Activated CD8-positive, alpha-beta T cell treated with anti-CD3 and anti-CD28 coated beads, Interleukin-2, amount 10 ng/mL, durations not matched to agents 7 days and 5 days (primary cell): ENCODE measurements at regions not wholly inside any gene's neighbourhood (a gene's known extent, or its start where the extent isn't known, plus 50 kb on each side); places are given as distances from the start of the nearest gene placed in this dataset.
"Not testable (repeated sequence)": the region's sequence is repeated elsewhere in the genome, so short reads cannot be mapped to it uniquely, and the experiment has no call there.

Experiments
- ATAC-seq: fragments of 150-1000 bp; cut with Tn5 transposase; one replicate; pipeline ENCODE4 v1.10.0; 2021; ENCODE audit warnings: moderate library complexity
- CTCF ChIA-PET: fragments of 350-600 bp; sonication (Branson Sonifier 250); formaldehyde crosslinking; loops from one replicate; lab custom pipeline; 2021; ENCODE audit warnings: antibody characterized with exemption; lab: Charles Lee
- POLR2A ChIA-PET: fragments of 350-600 bp; sonication (Branson Sonifier 250); formaldehyde crosslinking; loops from one replicate; lab custom pipeline; 2021; ENCODE audit warnings: antibody characterized with exemption; lab: Charles Lee
- DNase-seq: peaks from one replicate; pipeline ENCODE4 v3.0.0-alpha.2; 2020
- H3K27ac Mint-ChIP-seq: one replicate; pipeline ENCODE4 v1.8.0; 2021; ENCODE audit warnings: mild to moderate bottlenecking, mixed read lengths
- H3K27me3 Mint-ChIP-seq: one replicate; pipeline ENCODE4 v1.8.0; 2021; ENCODE audit warnings: low read depth, mixed read lengths
- H3K36me3 Mint-ChIP-seq: one replicate; pipeline ENCODE4 v1.8.0; 2021; ENCODE audit warnings: low read depth, mixed read lengths
- H3K4me1 Mint-ChIP-seq: one replicate; pipeline ENCODE4 v1.8.0; 2021; ENCODE audit warnings: low read depth, mixed read lengths
- H3K4me3 Mint-ChIP-seq: one replicate; pipeline ENCODE4 v1.8.0; 2021; ENCODE audit warnings: mild to moderate bottlenecking, mixed read lengths
- H3K9me3 Mint-ChIP-seq: one replicate; pipeline ENCODE4 v1.8.0; 2022; ENCODE audit warnings: mixed read lengths; ENCODE audit not compliant: insufficient read depth

DNA sequence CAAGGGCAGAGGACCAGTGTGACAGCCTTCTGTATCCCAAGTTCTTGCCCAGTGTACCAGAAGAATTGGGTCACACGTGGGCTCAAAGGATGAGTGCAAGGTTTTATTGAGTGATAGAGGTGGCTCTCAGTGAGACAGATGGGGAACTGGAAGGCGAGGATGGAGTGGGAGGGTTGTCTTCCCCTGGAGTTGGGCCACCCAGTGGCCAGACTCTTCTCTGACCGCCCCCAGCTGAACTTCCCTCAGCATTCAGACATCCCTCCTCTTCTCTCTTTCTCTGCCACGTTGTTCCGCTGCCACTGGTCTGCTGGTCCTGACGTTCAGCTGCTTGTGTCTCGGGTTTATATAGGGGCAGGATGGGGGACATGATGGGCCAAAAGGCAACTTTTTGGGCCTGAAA lies 150.1 kb upstream of the IVNS1ABP start:
- POLR2A ChIA-PET, result no interaction called here

DNA sequence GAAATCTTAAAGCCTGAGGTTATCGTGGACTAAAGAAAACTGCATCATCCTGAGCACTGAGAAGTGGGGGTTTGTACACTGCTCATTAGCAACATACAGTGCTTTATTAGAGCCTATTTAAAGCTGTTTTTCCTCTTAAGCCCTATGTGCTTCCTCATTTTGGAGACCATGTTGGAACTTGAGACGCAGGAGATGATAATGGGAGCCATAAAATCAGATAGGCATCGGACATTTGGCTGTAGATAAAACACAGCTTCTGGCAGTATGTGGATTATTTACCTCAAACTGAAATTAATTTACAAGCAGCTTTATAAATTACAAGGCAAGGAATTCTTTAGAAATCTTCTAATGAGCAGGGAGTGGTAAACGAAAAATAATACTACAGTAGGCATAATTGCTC lies 147.7 kb upstream of the IVNS1ABP start:
- H3K27ac Mint-ChIP-seq, result no peak overlapping the region
- CTCF ChIA-PET, result interaction anchor here (1.0 to 1.2 kb wide), 3 partner anchors 12 to 27 kb away, joined by 3 to 4 read pairs (median 3); no protein-coding TSS in a partner anchor
- peaks cover 4% of the 10 kb centered on the region for H3K36me3 Mint-ChIP-seq

More for the DNA sequence above, 150.1 kb upstream of the IVNS1ABP start:
- CTCF ChIA-PET, result no interaction called here
- Mint-ChIP-seq H3K27ac (no peak overlapping the region), H3K36me3 (peaks cover 7% of the 10 kb centered on the region), H3K27me3 (no peaks in the 10 kb centered on the region), H3K4me1 (peaks cover 4% of the 10 kb centered on the region), H3K4me3 (no peak overlapping the region), H3K9me3 (no peaks in the 10 kb centered on the region)
- ATAC-seq, result no peak
- DNase-seq, result no peak

DNA sequence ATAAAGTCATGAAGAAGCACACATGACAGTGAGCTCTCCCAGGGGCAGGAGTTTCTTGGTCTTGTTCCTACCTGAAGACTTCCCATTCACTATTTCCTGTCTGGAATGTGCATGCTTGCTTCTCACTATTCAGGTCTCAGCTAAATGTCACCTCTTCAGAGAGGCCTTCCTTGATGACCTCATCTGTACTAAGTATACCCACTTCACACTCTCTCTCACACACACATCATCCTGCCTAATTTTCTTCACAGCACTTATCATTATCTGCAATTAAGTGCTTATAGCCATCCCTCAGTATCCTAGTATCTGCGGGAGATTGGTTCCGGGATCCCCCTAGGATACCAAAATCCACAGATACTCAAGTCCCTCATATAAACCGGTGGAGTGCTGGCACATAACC lies 146.4 kb upstream of the IVNS1ABP start:
- no peak overlapping the region for H3K27ac Mint-ChIP-seq
- DNase-seq (no peak), ATAC-seq (no peak)
- peaks cover 6% of the 10 kb centered on the region for H3K4me1 Mint-ChIP-seq
- POLR2A ChIA-PET, result interaction anchor here (0.6 kb wide), 1 partner anchor 74 kb away, joined by 3 read pairs; no protein-coding TSS in a partner anchor
- CTCF ChIA-PET, result interaction anchor here (1.1 kb wide), 1 partner anchor 217 kb away, joined by 4 read pairs; no protein-coding TSS in a partner anchor
- peaks cover 5% of the 10 kb centered on the region for H3K9me3 Mint-ChIP-seq
- no peaks in the 10 kb centered on the region for H3K27me3 Mint-ChIP-seq
- H3K4me3 Mint-ChIP-seq, result no peak overlapping the region
- H3K36me3 Mint-ChIP-seq, result peaks cover 6% of the 10 kb centered on the region

More for the DNA sequence above, 147.7 kb upstream of the IVNS1ABP start:
- Mint-ChIP-seq H3K4me3 (no peak overlapping the region), H3K27me3 (no peaks in the 10 kb centered on the region), H3K4me1 (peaks cover 6% of the 10 kb centered on the region), H3K9me3 (peaks cover 5% of the 10 kb centered on the region)
- DNase-seq (no peak), ATAC-seq (no peak)
- POLR2A ChIA-PET, result no interaction called here

GRCh38 chr1:185463011-185463410 lies 146.0 kb upstream of the IVNS1ABP start:
- Mint-ChIP-seq H3K27ac (no peak overlapping the region), H3K4me1 (peaks cover 6% of the 10 kb centered on the region), H3K4me3 (no peak overlapping the region), H3K36me3 (peaks cover 6% of the 10 kb centered on the region), H3K9me3 (peaks cover 5% of the 10 kb centered on the region), H3K27me3 (no peaks in the 10 kb centered on the region)
- CTCF ChIA-PET, result interaction anchor here (1.1 kb wide), 1 partner anchor 218 kb away, joined by 4 read pairs; no protein-coding TSS in a partner anchor
- POLR2A ChIA-PET, result interaction anchor here (0.6 kb wide), 1 partner anchor 74 kb away, joined by 3 read pairs; no protein-coding TSS in a partner anchor
- ATAC-seq, result no peak
- DNase-seq, result no peak

GRCh38 chr1:185460723-185461122 lies 143.7 kb upstream of the IVNS1ABP start:
- H3K9me3 Mint-ChIP-seq, H3K4me3 Mint-ChIP-seq, DNase-seq, H3K36me3 Mint-ChIP-seq, POLR2A ChIA-PET, ATAC-seq, H3K27ac Mint-ChIP-seq, CTCF ChIA-PET, H3K4me1 Mint-ChIP-seq, H3K27me3 Mint-ChIP-seq: not testable (repeated sequence)

DNA sequence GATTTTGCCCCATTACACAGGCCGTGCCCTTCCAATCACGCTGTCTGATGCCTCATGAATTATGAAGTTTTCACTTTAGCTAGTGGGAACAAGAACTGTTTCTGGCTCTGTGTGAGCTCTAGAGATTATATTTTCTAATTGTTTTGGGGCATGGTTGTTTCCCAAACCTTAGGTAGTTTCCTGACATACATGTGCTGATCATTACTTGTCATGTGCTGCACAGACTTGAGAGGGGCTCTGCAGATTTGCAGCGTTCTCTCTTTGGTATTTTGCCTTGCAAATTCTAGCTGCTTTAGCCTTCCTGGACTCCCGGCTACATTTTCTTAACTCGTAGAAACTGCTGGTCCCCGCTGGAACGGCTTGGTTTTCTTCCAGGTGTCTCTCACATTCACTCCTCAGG lies 142.1 kb upstream of the IVNS1ABP start:
- DNase-seq, result no peak
- CTCF ChIA-PET, result no interaction called here
- no peak overlapping the region for H3K27ac Mint-ChIP-seq
- peaks cover 6% of the 10 kb centered on the region for H3K4me1 Mint-ChIP-seq
- POLR2A ChIA-PET, result no interaction called here
- no peak overlapping the region for H3K4me3 Mint-ChIP-seq
- no peak for ATAC-seq
- peaks cover 6% of the 10 kb centered on the region for H3K36me3 Mint-ChIP-seq
- no peaks in the 10 kb centered on the region for H3K27me3 Mint-ChIP-seq
- H3K9me3 Mint-ChIP-seq, result peaks cover 5% of the 10 kb centered on the region

GRCh38 chr1:185458670-185459069 lies 141.6 kb upstream of the IVNS1ABP start:
- Mint-ChIP-seq H3K4me1 (peaks cover 6% of the 10 kb centered on the region), H3K36me3 (peaks cover 5% of the 10 kb centered on the region), H3K27me3 (no peaks in the 10 kb centered on the region), H3K27ac (no peak overlapping the region), H3K9me3 (peaks cover 5% of the 10 kb centered on the region), H3K4me3 (no peak overlapping the region)
- ChIA-PET CTCF (no interaction called here), POLR2A (no interaction called here)
- ATAC-seq, result no peak
- no peak for DNase-seq

DNA sequence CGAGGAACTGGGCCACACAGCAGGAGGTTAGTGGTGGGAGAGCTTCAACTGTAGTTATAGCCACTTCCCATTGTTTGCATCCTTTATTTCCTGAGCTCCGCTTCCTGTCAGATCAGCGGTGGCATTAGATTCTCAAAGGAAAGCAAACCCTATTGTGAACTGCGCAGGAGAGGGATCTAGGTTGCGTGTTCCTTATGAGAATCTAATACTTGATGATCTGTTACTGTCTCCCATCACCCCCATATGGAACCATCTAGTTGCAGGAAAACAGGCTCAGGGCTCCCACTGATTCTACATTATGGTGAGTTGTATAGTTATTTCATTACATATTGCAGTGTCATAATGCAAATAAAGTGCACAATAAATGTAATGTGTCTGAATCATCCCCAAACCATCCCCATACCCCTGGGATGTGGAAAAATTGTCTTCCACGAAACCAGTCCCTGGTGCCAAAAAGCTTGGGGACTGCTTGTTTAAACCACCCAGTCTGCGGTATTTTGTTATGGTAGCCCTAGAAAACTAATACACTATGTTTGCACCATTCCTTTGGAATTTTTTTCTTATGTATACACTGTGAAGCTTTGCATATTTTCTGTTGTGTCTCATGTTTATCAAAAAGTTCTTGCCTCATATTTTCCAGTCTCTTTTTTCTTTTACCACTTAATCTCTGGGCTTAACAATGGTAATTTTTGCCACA lies 136.6 kb upstream of the IVNS1ABP start:
- no peak for DNase-seq
- Mint-ChIP-seq H3K36me3 (peaks cover 10% of the 10 kb centered on the region), H3K4me3 (no peak overlapping the region), H3K4me1 (peaks cover 14% of the 10 kb centered on the region), H3K27me3 (no peaks in the 10 kb centered on the region), H3K27ac (no peak overlapping the region), H3K9me3 (peaks cover 22% of the 10 kb centered on the region)
- CTCF ChIA-PET, result no interaction called here
- POLR2A ChIA-PET, result interaction anchor here (1.5 kb wide), 1 partner anchor 136 kb away, joined by 3 read pairs; the partner anchor contains the start of gene IVNS1ABP
- no peak for ATAC-seq

GRCh38 chr1:185450917-185451316 lies 133.9 kb upstream of the IVNS1ABP start:
- POLR2A ChIA-PET, result no interaction called here

DNA sequence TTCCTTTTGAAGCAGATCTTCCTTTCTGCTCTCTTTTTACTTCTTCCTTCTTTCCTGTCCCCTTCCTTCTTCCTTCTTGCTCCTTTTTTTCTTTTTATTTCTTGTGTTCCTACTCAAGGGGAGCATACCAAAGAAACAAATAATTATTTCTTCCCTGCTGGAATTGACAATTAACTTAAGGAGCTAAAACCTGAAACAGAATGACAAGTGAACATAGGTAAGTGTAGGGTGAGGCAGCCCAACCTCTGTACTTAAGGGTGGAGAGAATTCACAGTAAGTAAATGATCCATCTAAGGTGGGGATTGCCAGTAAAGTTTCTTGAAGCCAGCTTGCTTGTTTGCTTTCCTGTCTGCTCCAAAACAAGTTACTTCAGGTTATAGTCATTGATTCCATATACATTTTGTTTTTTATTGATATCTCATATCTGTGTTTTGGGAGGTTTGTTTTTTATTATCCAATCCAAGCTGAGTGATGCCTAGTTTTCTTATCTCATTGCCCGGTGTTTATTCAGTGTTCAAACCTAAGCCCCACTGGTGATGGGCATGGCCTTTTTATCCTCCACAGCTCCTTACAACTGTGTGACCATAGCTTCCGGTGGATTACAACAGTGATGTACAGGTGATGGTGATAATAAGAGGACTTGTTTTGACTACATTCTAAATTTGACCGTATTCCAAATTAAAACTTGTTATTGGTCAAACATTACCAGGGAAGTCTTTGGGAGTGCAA lies 133.2 kb upstream of the IVNS1ABP start:
- Mint-ChIP-seq H3K27ac (no peak overlapping the region), H3K9me3 (peaks cover 25% of the 10 kb centered on the region), H3K4me1 (peaks cover 23% of the 10 kb centered on the region), H3K27me3 (no peaks in the 10 kb centered on the region), H3K4me3 (no peak overlapping the region), H3K36me3 (peaks cover 21% of the 10 kb centered on the region)
- ATAC-seq (no peak), DNase-seq (no peak)
- ChIA-PET POLR2A (no interaction called here), CTCF (interaction anchor here (0.8 to 1.3 kb wide), 5 partner anchors 8 to 80 kb away, joined by 3 to 4 read pairs (median 3); no protein-coding TSS in a partner anchor)

More at GRCh38 chr1:185450917-185451316, 133.9 kb upstream of the IVNS1ABP start:
- H3K9me3 Mint-ChIP-seq, result peaks cover 22% of the 10 kb centered on the region
- CTCF ChIA-PET, result interaction anchor here (1.1 to 1.3 kb wide), 4 partner anchors 9 to 79 kb away, joined by 3 to 4 read pairs (median 3); no protein-coding TSS in a partner anchor
- H3K27ac Mint-ChIP-seq, result no peak overlapping the region
- H3K27me3 Mint-ChIP-seq, result no peaks in the 10 kb centered on the region
- ATAC-seq, result no peak
- peaks cover 17% of the 10 kb centered on the region for H3K36me3 Mint-ChIP-seq
- H3K4me1 Mint-ChIP-seq, result peaks cover 20% of the 10 kb centered on the region
- DNase-seq, result no peak
- no peak overlapping the region for H3K4me3 Mint-ChIP-seq

- peaks cover 25% of the 10 kb centered on the region for H3K9me3 Mint-ChIP-seq
- H3K27me3 Mint-ChIP-seq, result no peaks in the 10 kb centered on the region
- H3K4me3 Mint-ChIP-seq, result no peak overlapping the region
- DNase-seq (no peak), ATAC-seq (no peak)
- peaks cover 23% of the 10 kb centered on the region for H3K4me1 Mint-ChIP-seq
- no peak overlapping the region for H3K27ac Mint-ChIP-seq
- ChIA-PET POLR2A (no interaction called here), CTCF (interaction anchor here (0.8 to 1.3 kb wide), 3 partner anchors 8 to 46 kb away, joined by 3 to 4 read pairs (median 3); no protein-coding TSS in a partner anchor)
- H3K36me3 Mint-ChIP-seq, result peaks cover 27% of the 10 kb centered on the region
Measured at GRCh38 chr1:185449378-185450059, 132.5 kb upstream of the IVNS1ABP start.
